ENCODE measurements at regions not wholly inside any gene's neighbourhood (a gene's known extent, or its start where the extent isn't known, plus 50 kb on each side); places are given as distances from the start of the nearest gene placed in this dataset.
"Not testable (repeated sequence)": the region's sequence is repeated elsewhere in the genome, so short reads cannot be mapped to it uniquely, and the experiment has no call there.

DNA sequence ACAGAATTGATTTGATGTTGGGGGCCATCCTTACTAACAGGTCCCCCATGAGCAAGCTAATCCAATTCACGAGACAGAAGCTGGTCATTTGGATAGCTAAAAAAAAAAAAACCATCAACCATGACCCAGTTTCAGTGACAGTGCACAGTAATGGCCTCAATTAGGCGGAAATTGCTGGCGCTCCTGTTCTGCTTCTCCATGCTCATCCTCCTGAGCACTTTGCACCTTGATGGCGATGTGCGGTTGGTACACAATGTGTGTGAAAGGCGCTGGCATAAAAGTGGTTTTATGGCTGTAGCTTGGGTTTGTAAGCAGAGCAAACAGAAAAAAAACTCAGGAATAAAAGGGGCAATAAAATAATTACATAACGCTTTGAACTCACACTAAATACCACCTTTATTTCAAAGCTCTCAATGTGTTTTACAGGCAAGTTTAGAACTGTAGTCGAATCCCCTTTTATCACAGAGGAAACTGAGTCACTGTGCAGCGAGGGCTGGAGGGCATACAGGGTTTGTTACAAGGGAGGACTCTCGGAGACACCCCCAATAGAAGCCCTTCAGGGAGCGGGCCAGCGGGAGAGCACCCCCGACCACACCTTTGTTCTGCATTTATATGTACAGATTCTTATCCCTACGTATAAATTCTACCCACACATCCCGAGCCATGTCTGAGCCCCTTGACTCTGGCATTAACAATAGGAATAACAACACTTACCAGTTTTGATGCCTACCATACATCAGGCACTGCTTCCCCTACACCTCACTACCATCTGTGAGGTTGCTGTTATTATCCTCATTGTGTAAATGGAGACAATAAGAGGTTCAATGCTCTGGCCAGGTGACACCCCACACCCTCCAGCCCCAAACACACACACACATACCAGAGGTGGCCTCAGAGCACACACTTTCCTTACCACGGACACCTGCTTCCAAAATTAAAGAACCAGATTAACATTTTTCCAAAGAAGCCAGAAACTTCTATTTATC, 213.5 kb upstream of the IRF2BP2 start:
- Mint-ChIP-seq H3K27ac (ENCODE audit: unreplicated experiment) (no peak overlapping the region), H3K9me3 (ENCODE audit: unreplicated experiment) (no peaks in the 10 kb centered on the region), H3K27me3 (ENCODE audit: unreplicated experiment) (peaks cover 4% of the 10 kb centered on the region), H3K36me3 (ENCODE audit: low read depth, unreplicated experiment) (no peaks in the 10 kb centered on the region), H3K4me3 (ENCODE audit: unreplicated experiment) (no peak overlapping the region), H3K4me1 (ENCODE audit: unreplicated experiment) (no peaks in the 10 kb centered on the region)
- no peak for TF ChIP-seq CTCF (IDR thresholded peaks at IDR 0.05; ENCODE audit: unreplicated experiment)
- DNase-seq (ENCODE audit: low spot score), result no peak

GRCh38 chr1:234821840-234822239, 211.9 kb upstream of the IRF2BP2 start:
- H3K27ac Mint-ChIP-seq (ENCODE audit: unreplicated experiment), result no peak overlapping the region
- peaks cover 4% of the 10 kb centered on the region for H3K27me3 Mint-ChIP-seq (ENCODE audit: unreplicated experiment)
- H3K36me3 Mint-ChIP-seq (ENCODE audit: low read depth, unreplicated experiment), result no peaks in the 10 kb centered on the region
- H3K9me3 Mint-ChIP-seq (ENCODE audit: unreplicated experiment), result no peaks in the 10 kb centered on the region
- no peak overlapping the region for H3K4me3 Mint-ChIP-seq (ENCODE audit: unreplicated experiment)
- no peaks in the 10 kb centered on the region for H3K4me1 Mint-ChIP-seq (ENCODE audit: unreplicated experiment)
- TF ChIP-seq CTCF (IDR thresholded peaks at IDR 0.05; ENCODE audit: unreplicated experiment), result no peak
- DNase-seq (ENCODE audit: low spot score), result no peak

DNA sequence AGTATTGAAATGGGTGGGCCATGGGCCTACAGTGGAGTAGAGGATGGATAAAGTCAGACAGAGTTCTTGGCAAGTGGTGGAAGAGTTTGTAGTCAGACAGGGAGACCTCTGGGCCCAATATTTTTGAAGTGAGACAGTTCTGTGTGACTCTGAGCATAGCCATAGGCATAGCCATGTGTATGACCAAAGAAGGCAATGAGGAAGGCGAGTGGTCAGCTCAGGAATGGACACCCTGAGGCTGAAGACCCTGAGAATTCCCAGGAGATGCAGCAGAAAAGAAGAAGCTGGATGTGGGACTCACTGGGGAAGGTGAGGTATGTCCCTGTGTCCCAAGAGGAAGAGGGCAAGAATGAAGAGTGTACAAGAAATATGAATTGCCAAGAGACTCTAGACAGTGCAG, 210.6 kb upstream of the IRF2BP2 start:
- TF ChIP-seq CTCF (IDR thresholded peaks at IDR 0.05; ENCODE audit: unreplicated experiment), result no peak
- H3K27me3 Mint-ChIP-seq (ENCODE audit: unreplicated experiment), result peaks cover 5% of the 10 kb centered on the region
- H3K36me3 Mint-ChIP-seq (ENCODE audit: low read depth, unreplicated experiment), result no peaks in the 10 kb centered on the region
- H3K27ac Mint-ChIP-seq (ENCODE audit: unreplicated experiment), result no peak overlapping the region
- no peaks in the 10 kb centered on the region for H3K9me3 Mint-ChIP-seq (ENCODE audit: unreplicated experiment)
- H3K4me1 Mint-ChIP-seq (ENCODE audit: unreplicated experiment), result no peaks in the 10 kb centered on the region
- H3K4me3 Mint-ChIP-seq (ENCODE audit: unreplicated experiment), result no peak overlapping the region
- DNase-seq (ENCODE audit: low spot score), result no peak

GRCh38 chr1:234819845-234820244, 209.9 kb upstream of the IRF2BP2 start:
- not testable (repeated sequence) for H3K27ac Mint-ChIP-seq (ENCODE audit: unreplicated experiment); H3K36me3 Mint-ChIP-seq (ENCODE audit: low read depth, unreplicated experiment); H3K27me3 Mint-ChIP-seq (ENCODE audit: unreplicated experiment); H3K4me1 Mint-ChIP-seq (ENCODE audit: unreplicated experiment); H3K9me3 Mint-ChIP-seq (ENCODE audit: unreplicated experiment); DNase-seq (ENCODE audit: low spot score); H3K4me3 Mint-ChIP-seq (ENCODE audit: unreplicated experiment)

GRCh38 chr1:234818040-234818387, 208.0 kb upstream of the IRF2BP2 start:
- not testable (repeated sequence) for H3K27me3 Mint-ChIP-seq (ENCODE audit: unreplicated experiment); DNase-seq (ENCODE audit: low spot score); H3K36me3 Mint-ChIP-seq (ENCODE audit: low read depth, unreplicated experiment); H3K9me3 Mint-ChIP-seq (ENCODE audit: unreplicated experiment); H3K27ac Mint-ChIP-seq (ENCODE audit: unreplicated experiment); H3K4me3 Mint-ChIP-seq (ENCODE audit: unreplicated experiment); H3K4me1 Mint-ChIP-seq (ENCODE audit: unreplicated experiment)

DNA sequence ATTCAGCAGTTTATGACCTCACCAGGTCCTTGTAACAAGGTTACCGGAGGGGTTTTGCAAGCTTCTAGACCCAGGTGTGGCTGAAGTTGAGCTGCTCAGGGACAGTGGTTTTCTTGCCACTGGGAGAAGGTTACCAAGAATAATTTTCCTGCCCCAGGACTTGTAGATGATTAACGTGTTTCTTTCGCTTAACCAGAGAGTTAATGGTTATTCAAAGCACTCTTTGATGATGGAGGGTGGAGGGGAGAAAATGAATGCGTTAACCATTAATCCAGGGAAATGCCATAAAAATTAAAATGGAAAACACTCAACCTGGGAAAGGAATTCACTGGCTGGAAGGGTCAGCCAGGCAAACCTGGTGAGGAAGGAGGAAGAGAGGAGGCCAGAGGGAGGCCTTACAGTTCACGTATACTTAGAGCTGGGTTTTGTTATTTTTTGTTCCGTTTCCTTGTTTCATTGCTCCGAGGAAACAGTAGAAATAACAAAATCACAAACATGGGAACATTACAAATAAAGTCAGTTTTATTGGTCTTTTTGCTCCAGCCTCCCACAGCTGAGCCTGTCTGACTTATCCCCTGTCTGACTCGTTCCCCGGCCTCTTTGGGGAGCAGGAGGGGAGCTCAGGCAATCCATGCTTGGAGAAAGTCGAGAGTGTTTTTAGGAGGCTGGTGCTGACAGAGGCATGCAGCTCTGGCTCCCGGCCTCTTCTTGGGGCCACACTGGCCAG, 207.5 kb upstream of the IRF2BP2 start:
- DNase-seq (ENCODE audit: low spot score); H3K36me3 Mint-ChIP-seq (ENCODE audit: low read depth, unreplicated experiment); H3K4me1 Mint-ChIP-seq (ENCODE audit: unreplicated experiment); H3K9me3 Mint-ChIP-seq (ENCODE audit: unreplicated experiment); H3K27me3 Mint-ChIP-seq (ENCODE audit: unreplicated experiment); H3K27ac Mint-ChIP-seq (ENCODE audit: unreplicated experiment); H3K4me3 Mint-ChIP-seq (ENCODE audit: unreplicated experiment): not testable (repeated sequence)

GRCh38 chr1:234816864-234817263, 206.9 kb upstream of the IRF2BP2 start:
- not testable (repeated sequence) for H3K27ac Mint-ChIP-seq (ENCODE audit: unreplicated experiment)

DNA sequence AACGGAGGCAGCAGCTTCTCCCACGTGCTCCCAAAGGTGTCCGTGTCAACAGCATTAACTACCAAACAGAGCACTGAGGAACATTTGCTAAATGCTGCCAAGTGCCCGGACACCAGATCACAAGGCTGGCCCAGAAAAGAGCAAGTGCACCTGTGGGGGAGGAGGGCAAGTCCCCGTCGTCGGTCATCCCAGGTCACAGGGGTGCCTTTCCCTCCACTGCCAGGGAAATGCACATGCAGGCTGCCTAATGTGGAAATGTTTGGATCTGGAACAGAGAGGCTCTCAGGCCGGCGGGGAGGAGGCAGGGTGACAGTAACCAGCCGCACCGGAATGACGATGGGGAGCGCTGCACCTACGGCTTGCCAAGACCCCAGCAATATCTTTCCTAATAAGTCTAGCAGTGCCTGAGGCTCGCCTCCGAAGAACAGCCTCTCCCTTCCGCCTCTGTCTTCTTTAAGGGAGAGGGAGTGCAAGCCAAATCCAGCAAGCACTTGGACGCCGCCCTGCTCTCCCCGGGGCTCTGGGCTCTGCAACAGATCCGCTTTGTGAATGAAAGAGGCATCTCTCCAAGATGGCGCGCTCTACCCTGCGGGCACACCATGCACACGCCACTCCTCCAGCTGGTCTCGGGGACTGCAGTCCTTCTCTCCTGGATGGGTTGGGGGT, 206.3 kb upstream of the IRF2BP2 start:
- H3K27me3 Mint-ChIP-seq (ENCODE audit: unreplicated experiment); H3K4me1 Mint-ChIP-seq (ENCODE audit: unreplicated experiment); H3K9me3 Mint-ChIP-seq (ENCODE audit: unreplicated experiment): not testable (repeated sequence)

More at GRCh38 chr1:234816864-234817263, 206.9 kb upstream of the IRF2BP2 start:
- H3K36me3 Mint-ChIP-seq (ENCODE audit: low read depth, unreplicated experiment); DNase-seq (ENCODE audit: low spot score); H3K4me1 Mint-ChIP-seq (ENCODE audit: unreplicated experiment); H3K4me3 Mint-ChIP-seq (ENCODE audit: unreplicated experiment); H3K9me3 Mint-ChIP-seq (ENCODE audit: unreplicated experiment); H3K27me3 Mint-ChIP-seq (ENCODE audit: unreplicated experiment): not testable (repeated sequence)

More for the DNA sequence above, 206.3 kb upstream of the IRF2BP2 start:
- not testable (repeated sequence) for H3K4me3 Mint-ChIP-seq (ENCODE audit: unreplicated experiment); DNase-seq (ENCODE audit: low spot score); H3K36me3 Mint-ChIP-seq (ENCODE audit: low read depth, unreplicated experiment); H3K27ac Mint-ChIP-seq (ENCODE audit: unreplicated experiment)
